Hematopoietic multipotent progenitor cell treated with erythropoietin and hydrocortisone succinate and interleukin-3 and kit ligand, for 8 days (in vitro differentiated cells): ENCODE measurements at regions not wholly inside any gene's neighbourhood (a gene's known extent, or its start where the extent isn't known, plus 50 kb on each side); places are given as distances from the start of the nearest gene placed in this dataset.

Experiments
- DNase-seq: peaks from one replicate; pipeline ENCODE4 v3.0.0-alpha.2; 2015

DNA sequence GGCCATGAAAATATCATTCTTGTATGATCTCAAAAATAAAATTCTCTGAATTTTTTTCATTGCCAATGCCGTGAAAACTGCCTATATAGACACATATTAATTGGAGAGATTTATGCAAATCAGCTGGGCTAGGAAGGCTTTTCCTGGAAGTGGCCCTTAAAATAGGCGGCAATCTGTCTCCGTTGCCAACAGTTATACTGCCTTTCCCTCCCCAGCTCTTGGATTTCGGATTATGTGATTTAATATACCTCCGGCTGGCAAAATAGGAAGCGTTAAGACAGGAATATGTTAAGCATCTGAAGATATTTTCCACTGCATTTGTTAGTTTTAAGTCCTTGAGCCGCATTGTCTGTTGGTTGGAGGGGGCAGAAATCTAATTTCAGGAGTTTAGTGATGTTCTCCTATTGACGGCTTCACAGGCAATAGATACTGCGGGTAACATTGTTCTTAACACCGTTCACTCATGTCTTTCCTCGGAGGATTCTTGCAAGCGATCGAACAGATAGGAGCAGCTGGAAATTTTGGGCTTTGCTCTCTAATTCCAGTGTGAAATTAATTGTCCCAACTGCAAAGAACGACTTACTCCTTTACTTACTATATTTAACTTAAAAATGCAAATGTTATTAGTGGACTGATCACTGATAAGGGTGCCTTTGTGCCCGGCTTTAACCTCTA, 113.3 kb downstream of the LINC00237 start:
- DNase-seq, result no peak

DNA sequence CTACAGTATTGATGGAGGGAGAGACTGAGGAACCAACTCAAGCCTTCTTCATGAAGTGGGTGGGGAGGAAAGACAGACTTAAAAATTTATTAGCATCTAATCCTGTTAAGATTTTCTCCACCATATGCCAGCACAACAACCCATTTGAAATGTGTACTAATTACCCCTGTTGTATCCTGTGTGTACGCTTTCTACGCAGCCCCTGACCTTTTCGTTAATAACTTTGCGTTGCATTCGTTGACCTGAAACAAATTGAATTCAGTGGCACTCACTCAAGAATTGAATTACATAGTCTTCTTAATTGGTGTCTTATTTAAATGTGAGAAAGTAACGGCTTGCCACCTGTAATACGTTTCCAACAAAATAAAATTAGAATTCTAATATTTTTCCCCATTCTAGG, 113.9 kb downstream of the LINC00237 start:
- DNase-seq, result no peak

DNA sequence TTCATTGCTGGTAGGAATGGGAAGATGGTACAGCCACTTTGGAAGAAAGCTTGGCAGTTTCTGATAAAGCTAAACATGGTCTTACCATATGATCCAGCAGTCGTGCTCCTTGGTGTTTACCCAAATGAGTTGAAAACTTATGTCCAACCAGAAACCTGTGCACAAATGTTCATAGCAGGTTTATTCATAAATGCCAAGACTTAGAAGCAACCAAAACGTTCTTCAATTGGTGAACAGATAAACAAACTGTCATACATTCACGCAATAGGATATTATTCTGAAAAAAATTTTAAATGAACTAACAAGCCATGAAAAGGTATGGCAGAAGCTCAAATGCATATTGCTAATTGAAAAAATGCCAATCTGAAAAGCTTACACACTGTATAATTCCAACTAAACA, 117.1 kb downstream of the LINC00237 start:
- no peak for DNase-seq

DNA sequence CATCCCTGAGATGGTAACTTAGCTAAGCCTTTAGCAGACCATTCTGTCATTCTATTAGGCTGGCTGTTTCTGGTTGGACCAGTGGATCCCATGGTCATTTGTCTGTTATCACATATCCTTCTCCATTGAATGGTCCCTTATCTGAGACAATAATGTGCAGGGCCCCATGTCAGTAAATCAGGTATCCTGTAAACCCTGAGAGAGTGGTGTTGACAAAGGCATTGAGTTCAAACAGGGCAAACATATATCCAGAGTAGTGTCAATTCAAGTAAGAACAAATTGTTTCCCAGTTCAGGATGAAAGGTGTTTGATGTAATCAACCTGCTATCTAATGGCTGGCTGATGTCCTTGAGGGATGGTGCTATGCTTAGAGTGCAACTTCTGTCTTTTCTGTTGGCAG, 126.2 kb downstream of the LINC00237 start:
- no peak for DNase-seq

DNA sequence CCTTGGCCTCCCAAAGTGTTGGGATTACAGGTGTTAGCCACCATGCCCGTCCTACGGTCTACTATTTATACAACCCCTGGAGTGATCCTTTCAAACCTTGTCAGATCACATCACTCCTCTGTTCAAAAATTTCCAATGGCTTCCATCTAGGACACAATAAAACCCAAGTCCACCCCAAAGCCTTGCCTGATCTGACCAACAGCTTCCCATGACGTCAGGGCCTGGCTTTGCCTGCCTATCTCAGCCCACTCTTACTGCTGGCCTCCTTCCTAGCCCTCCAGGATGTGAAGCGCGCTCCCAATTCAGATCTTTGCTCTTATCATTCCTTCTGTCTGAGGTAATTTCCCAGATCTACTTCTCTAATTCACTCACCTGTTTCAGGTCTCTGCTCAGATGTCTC, 128.4 kb downstream of the LINC00237 start:
- DNase-seq, result no peak

DNA sequence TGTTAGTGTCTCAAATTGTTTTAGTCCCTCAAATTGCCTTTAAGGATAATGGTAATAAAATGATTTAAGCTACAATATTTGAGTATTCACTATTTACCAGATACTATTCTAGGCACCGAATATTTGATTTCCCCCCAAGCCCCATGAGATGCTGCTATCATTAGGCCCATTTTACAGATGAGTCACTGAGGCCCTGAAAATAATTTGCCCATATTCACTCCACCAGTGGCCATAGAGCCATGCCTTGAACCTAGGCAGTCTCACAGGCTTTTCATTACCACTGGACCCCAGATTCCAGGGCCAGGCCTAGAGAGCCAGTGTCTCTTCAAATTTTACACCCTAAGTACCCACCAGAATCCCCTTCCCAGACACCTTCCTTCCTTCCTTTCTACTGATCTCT, 133.7 kb downstream of the LINC00237 start:
- DNase-seq, result no peak

DNA sequence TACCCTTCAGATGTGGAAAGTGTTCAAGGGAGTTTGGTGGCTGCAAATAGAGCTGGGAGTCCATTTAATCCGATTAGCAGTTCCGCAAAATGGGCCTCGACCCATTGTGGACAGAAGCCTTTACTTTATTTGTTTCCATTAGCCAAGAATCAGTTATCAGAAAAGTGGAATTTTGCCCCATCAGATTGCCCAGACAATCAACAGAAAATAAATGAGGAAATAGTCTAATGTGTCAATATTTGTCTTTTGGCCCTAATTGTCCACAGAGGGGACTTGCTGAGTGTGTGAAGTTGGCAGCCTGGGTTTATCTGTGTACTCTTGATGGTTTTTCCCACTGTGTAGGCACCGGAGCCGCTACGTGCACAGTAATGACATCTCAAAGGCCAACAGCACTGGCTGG, 134.3 kb downstream of the LINC00237 start:
- DNase-seq, result no peak

DNA sequence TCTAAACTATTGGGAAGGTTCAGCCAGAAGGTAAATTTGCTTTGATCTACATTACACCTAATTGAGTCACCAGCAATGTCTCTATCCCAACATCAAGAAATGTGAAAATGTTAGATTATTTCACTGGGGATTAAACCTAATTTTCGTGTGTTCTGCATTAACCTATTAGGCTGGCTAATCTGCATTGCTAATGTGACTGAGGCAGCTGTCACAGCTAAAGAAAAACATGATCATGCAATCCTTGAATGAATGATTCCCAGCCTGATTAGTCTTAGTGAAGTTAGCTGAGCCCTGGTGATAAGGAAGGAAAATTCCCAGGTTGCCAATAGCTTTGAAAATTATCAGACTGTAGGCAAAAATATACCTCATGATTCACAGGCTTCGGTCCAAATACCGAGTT, 135.3 kb downstream of the LINC00237 start:
- no peak for DNase-seq

DNA sequence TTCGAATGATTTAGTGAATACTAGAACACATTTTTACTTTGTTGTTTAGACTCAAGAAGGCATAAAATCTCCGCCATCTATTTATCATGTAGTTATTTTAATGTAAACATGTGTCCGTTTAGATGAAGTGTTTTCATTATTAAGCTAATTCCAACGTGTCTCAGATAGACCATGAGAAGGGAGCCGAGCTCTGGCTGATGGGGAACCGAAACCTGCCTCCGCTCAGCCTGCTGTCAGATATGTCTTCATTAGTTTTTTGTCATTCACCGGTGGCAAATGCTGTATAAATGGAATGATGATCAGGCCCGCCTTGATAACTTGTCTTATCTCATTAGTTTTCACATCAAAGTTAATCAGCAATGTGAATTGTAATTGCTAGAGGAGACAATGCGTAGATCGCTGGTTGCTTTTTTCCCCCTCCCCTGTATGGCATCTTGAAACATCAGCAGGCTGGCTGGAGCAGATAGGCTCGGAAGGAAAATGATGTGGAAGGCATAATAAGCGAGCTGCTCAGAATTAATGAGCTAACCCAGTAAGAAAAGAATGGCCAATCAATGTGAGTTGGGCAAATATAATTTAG, 136.4 kb downstream of the LINC00237 start:
- no peak for DNase-seq

DNA sequence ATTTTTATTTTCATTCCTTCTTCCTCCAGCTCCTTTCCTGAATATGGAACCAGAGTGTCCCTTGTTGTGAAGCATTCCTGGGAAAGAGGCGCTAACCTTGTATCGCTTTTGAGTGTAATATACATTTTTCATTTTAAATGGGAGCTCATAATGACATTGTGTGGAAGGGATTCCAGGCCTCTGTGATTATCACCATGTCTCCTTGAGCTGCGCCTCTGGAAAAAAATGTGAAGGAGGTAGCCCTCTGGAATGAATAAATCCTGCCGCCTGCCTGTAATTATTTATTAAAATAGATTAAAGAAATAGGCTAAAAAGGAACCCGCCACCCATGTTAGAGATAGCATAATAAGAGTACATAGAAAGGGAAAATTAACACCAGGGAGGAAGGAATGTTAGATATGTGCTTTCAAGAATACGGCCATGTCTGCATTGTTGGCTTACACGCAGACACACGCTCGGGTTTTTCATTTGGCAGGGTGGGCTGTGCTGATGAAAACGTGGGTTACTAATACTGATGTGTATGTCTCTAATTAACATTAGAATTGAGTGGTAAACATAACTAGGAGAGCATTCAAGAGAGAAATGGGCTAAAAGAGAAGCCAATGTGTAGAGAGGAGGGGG, 138.5 kb downstream of the LINC00237 start:
- no peak for DNase-seq

DNA sequence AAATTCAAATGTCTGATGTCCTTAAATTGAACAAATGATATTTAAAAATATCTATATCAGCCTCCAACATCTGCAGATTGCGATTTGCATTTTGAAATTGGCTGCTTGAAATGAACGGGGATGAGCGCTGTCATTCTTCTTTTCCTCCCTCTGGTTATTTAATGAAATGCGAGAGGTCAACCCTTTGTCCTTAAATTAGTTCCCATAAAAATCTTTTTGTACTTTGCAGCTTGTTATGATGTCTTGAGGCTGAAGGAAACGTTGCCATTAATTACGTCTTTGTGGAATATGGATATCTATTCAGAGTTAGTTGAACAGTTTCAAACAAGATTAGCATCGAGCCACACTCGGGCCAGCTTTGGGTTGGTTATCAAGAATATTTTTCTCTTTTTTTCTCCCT, 140.0 kb downstream of the LINC00237 start:
- no peak for DNase-seq

DNA sequence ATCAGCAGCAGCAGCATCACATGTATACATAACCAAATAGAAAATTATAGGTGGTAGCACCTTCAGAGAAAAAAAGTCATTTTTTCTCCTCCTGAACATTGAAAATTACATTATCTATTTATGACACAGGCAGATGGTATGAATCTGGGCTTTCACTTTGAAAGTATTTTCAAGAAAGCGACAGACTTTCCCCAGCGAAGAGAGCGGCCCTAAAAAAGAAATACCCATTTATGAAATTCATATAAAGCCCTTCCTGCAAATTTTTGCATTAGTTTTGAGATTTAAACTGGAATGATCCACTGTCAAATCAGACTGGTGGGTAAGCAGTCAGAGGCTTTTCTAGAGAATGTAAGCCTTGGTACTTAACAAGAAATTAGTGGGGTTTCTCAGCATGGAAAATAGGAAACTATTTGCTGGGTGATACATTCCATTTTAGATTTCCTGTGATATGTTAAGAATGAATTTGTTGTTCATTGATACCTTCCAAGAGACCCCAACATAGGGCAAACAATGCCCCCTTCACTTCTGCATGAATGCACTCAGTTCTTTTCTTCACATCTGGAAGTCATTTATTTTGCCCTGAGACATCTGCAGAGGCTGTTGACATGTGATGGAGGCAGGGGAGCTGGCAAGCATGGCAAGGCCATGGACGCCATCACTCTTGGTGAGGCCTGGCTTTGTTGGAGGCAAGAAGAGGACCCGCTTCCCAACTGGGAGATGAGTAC, 147.0 kb downstream of the LINC00237 start:
- no peak for DNase-seq

DNA sequence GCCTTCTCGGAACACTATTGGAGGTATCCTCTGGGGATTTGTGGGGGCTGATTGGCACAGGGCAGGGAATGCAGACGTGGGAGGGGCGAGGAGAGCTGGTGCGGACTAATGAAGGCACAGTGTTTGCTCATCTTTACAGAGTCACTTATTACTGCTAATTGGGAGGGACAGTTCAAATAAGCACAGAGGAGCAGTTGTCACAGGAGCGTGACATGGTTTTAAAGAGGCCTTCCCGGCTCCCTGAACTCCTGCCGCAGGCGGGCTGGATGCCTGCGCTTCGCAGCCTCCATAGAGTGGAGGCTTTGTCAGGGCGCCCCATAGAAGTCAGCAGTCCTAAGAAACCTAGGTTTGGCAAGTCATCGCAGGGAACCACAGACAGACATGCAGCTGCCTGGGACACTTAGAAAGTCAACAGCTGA, 149.6 kb downstream of the LINC00237 start:
- no peak for DNase-seq

DNA sequence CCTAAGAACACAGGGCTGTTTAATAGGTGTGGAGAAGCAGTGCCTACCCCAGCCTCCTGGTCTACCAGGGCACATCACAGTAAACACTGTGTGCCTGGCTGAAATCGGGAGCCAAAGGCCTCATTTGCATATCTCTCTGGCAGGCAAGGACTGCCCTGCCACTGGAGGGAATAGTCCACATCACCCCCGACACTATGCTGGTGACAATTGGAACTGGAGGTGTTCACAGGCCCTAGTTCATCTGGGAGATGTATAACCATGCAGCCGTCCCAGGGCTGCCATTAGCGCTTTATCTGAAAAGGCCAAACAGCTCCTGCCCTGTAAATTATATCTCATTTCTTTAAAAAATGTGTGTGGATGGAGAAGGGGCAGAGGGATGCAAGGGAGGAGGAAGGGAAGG, 150.3 kb downstream of the LINC00237 start:
- peak; percentile 31 for DNase-seq

DNA sequence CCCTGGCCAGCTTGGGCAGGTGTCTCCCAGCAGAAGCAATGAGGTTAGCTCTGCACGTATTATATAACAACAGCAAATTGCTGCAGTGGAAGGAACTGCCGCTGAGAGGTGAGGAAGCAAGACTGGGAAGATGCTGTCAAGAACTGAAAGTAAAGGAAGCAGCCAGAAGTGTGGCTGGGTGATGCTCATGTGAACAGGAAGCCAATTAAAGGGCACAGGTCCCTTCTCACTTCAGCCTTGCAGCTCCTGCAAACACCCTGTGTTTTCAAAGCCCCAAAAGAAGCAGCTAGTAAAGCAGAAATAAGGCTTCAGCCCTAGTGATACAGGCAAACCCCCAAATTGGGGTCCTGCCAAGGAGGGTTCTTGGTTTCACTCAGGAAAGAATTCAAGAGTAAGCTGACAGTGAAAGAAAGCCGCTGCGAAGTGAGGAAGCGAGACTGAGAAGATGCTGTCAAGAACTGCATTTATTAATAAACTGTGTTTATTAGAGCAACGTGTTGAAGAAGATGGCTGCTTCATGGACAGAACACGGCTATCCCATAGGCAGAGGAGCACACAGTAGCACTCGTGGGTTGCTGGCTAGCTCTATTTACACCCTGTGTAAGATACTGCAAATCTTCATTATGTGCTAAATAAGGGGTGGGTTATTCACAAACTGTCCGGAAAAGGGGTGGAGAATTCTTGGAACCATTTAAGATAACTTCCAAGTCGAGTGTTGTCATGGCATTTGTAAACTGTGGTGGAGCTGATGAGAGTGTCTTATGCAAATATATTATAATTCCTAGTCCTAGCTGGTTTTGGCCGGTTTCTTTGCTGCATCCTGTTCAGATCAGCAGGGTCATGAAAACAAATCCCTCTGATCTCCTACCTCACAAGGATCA, 152.2 kb downstream of the LINC00237 start:
- peak; percentile 51 for DNase-seq

DNA sequence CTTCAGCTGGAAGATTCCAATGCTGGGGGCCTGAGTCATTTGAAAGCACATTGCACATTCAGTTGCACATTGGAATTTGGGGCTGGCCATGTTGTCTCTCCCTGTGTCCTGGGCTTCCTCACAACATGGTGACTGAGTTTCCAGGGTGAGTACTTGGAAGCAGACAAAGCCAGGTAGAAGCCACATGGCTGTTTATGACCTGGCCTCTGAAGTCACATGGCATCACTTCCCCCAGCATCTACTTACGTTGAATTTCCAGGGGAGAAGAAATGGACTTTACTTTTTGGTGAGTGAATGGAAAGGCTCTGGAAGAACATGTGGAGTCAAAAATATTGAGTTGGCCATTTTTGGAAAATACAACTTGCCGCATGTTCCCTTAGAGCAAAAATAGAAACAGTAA, 155.5 kb downstream of the LINC00237 start:
- DNase-seq, result no peak

DNA sequence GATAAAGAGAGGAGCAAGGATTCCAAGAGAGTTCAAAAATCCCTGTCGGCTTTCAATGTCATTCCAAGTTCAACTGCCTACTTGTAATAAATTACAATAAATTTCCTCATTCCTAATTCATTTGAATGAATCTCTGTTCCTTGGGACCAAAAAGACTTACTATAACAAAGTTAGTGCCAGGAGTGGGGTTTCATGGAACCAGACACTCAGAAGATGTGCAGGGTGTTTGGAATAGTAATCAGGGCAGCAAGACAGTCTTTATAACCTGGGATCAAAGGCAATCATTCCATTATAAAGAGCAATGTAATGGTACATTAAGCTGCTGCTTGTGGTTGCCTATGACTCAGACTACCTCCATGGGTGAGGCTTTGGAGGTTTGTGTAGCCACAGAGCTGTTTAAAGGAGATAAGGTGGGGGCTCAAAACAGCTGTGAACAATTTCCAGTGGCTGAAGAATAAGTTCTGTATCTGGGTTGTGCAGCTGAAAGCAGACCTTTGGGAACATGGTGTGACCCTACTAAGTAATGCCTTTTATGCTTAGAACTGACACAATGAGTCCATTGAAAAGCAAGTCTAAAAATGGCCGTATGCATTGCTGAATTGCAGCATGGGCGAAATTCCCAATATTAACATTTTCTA, 159.9 kb downstream of the LINC00237 start:
- peak; percentile 99 for DNase-seq

DNA sequence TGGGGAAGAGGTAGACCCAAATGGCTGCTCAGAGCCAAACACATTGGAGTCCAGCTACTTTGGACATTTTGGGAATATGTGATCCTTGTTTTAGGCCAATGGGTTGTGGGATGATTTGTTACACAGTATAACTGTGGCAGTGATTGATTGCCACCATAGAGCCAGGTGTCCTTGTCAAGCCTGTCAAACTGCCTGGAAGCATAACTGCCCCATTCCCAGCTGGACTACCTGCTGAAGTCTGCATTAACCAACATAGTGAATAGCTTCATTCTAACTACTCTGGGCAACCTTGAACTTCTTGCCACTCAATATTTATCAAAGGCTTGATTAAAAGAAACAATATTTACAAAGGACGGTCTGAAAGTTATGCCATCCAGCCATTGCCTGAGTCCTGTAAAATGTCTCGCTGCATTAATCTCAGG, 164.7 kb downstream of the LINC00237 start:
- no peak for DNase-seq

DNA sequence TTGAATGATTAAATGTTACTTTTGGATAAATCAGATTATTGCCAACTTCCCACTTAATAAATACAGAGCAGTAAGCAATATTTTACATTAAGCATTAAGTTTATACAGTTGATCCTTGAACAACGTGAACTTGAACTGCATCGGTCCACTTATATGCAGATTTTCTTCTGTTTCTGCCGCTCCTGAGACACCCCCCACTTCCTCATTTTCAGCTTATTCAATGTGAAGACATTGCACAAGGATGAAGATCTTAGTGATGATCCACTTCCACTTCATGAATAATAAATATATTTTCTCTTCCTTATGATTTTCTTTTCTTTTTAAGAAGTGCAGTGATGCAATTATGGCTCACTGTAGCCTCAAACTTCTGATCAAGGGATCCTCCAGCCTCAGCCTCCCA, 167.2 kb downstream of the LINC00237 start:
- DNase-seq, result no peak

DNA sequence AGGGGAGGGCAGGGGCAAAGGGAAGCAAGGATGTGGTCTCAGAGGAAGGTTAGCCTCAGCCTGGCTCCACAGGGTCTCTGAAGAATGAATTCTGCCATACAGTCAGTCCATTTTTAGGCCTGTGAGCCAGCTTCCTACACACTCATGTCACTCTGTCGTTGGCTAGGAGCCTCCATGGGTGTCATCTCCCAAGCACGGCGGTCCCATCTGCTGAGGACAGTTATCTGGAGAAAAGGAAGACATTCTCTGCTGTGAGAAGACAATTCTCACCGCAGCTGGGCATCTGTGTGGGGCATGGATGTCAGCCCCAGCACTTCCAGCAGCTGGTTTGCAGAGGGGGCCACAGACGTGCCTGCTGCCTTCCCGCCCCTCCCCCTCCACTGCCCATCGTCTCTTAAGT, 167.6 kb downstream of the LINC00237 start:
- no peak for DNase-seq

DNA sequence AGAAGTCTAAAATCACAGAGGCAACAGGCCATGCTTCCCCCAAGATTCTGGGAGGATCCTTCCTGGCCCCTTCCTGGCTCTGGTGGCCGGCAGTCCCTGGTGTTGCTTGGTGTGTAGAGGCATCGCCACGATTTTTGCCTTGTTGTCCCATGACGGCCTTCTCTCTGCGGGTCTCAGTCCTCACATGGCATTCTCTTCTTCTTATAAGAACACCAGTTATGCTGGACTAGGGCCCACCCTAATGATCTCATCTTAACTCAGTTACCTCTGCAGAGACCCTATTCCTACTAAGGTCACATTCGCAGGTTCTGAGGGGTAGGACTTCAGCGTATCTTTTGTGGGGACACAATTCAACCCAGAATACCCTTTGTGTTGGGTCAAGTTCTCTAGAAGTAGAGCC, 168.0 kb downstream of the LINC00237 start:
- no peak for DNase-seq
